ENCODE measurements at regions not wholly inside any gene's neighbourhood (a gene's known extent, or its start where the extent isn't known, plus 50 kb on each side); places are given as distances from the start of the nearest gene placed in this dataset.
"Not testable (repeated sequence)": the region's sequence is repeated elsewhere in the genome, so short reads cannot be mapped to it uniquely, and the experiment has no call there.

GRCh38 chr12:92062539-92063493, 82.8 kb downstream of the BTG1 start:
- no peak for DNase-seq (ENCODE audit: low spot score)

DNA sequence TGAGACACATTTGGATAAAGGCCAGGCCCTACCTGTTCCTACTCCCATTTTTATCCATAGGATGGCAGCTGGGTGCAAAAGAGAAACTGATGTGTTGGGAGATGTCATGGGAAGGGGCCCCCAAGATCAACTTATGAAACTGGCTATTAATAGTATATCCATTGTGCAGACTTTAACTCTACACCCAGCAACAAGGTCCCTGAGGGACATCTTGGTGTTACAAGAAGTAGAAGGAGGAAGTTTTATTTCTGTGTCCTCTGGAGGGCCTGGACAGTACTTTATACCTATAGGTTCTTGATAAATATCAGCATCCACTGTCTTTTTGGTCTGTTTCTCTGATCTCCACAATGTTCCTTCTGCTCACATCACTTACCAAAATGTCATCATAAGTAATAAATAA, 84.6 kb downstream of the BTG1 start:
- no peak for DNase-seq (ENCODE audit: low spot score)

GRCh38 chr12:92059960-92060359, 85.7 kb downstream of the BTG1 start:
- no peak for DNase-seq (ENCODE audit: low spot score)

GRCh38 chr12:92058664-92059063, 87.0 kb downstream of the BTG1 start:
- DNase-seq (ENCODE audit: low spot score): no peak

DNA sequence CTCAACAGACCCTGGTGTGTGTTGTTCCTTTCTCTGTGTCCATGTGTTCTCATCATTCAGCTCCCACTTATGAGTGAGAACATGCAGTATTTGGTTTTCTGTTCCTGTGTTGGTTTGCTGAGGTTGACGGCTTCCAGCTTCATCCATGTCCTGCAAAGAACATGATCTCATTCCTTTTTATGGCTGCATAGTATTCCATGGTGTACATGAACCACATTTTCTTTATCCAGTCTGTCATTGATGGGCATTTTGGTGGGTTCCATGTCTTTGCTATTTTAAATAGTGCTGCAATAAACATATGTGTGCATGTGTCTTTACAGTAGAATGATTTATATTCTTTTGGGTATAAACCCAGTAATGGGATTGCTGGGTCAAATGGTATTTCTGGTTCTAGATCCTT, 88.9 kb downstream of the BTG1 start:
- not testable (repeated sequence) for DNase-seq (ENCODE audit: low spot score)

GRCh38 chr12:92056290-92056689, 89.4 kb downstream of the BTG1 start:
- no peak for DNase-seq (ENCODE audit: low spot score)

DNA sequence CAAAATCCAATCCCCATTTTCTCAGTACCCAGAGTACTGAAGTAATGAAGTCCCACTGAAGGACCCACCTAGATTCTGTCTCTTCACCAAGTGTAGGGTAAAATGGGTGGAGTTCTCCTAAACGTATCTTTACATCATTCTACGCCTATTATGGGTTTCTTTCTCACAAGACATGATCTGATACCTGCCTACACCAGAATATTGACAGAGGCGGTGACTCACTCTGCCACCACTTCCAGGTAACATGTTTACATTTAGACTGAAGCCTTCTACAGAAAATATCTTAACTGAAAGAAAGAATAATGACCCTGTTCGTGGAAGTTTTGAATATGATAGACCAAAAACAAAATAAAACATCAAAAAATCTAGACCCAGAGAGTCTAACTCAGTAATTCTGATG, 89.8 kb downstream of the BTG1 start:
- no peak for DNase-seq (ENCODE audit: low spot score)

DNA sequence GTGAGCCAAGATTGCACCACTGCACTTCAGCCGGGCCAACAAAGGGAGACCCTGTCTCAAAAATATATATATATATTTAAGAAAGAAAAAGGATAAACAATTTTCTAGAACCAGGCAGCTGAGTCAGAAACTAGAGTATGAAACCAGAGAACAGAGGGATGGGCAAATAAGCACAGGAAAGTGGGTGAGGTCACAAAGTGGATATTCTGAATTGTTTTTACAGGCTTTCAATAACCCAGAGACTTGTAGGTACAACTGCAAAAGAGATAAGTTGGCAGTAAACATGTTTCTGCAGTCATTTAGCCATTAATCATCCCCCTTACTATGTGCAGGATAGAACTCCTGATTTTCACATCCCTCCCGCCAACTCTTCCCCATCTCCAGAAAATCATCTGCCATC, 94.2 kb downstream of the BTG1 start:
- DNase-seq (ENCODE audit: low spot score): no peak

DNA sequence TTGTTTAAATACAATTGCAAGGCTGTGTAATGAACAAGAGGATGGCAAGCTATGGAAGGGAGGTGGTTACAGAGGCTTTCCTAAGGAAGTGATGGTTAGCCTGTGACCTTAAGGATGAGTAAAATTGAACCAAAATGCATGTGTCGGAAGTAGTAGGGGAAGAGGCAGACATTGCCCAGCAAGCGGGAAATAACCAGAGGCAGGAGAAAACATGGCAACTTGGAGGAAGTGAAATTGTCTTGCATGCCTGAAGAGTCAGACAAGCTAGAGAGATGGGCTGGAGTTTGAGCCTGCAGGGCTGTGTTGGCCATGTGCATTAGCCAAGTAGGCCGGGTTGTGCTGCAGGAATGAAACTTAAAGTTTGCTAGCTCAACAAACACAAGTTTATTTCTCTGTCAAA, 96.2 kb downstream of the BTG1 start:
- DNase-seq (ENCODE audit: low spot score): no peak

GRCh38 chr12:92047393-92047826, 98.2 kb downstream of the BTG1 start:
- no peak for DNase-seq (ENCODE audit: low spot score)

- no peak for DNase-seq (ENCODE audit: low spot score)
Measured at GRCh38 chr12:92046557-92047392, 98.9 kb downstream of the BTG1 start.

DNA sequence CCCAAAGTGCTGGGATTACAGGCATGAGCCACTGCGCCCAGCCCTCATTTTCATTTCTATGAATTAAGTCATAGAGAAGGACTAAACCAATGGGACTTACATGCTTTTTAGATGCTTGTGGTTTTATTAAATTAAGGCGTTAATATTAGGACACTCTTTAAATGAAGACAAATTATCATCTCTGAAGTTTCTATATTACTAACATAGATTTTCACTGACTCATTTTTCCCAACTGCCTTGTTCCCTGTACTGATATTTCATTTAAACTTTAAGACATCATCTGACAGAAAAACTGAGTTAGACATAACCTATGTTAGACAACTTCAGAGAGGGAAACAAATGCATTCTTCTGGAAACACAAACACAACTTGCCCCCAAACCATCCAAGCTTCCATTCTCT, 99.8 kb downstream of the BTG1 start:
- no peak for DNase-seq (ENCODE audit: low spot score)

GRCh38 chr12:92044435-92044834, 101.2 kb downstream of the BTG1 start:
- DNase-seq (ENCODE audit: low spot score): no peak

GRCh38 chr12:92042791-92043531, 102.7 kb downstream of the BTG1 start:
- no peak for DNase-seq (ENCODE audit: low spot score)

DNA sequence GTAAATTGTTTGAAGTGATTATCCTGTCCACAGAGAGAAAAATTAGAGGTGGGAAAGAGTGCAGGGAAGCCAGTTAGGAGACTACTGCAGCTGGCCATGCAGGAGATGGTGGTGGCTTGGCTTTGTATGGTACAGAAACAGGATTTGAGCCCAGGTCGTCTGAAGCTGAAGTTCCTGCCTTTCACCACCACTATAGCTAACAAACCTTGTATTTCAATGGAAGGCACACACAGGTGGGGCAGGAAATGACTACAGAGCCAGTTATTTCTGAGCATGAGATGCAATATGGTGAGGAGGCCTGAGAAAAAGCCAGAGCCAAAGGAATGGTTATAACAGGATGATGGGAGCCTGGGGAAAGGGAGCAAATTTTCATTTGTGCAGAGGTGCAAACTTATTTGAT, 103.9 kb downstream of the BTG1 start:
- no peak for DNase-seq (ENCODE audit: low spot score)

- DNase-seq (ENCODE audit: low spot score): no peak
Measured at GRCh38 chr12:92039046-92039445, 106.6 kb downstream of the BTG1 start.

- DNase-seq (ENCODE audit: low spot score): no peak
Measured at GRCh38 chr12:92038476-92038875, 107.2 kb downstream of the BTG1 start.

- DNase-seq (ENCODE audit: low spot score): no peak
Measured at GRCh38 chr12:92036771-92037453, 108.7 kb downstream of the BTG1 start.

- no peak for DNase-seq (ENCODE audit: low spot score)
Measured at GRCh38 chr12:92036061-92036620, 109.5 kb downstream of the BTG1 start.

DNA sequence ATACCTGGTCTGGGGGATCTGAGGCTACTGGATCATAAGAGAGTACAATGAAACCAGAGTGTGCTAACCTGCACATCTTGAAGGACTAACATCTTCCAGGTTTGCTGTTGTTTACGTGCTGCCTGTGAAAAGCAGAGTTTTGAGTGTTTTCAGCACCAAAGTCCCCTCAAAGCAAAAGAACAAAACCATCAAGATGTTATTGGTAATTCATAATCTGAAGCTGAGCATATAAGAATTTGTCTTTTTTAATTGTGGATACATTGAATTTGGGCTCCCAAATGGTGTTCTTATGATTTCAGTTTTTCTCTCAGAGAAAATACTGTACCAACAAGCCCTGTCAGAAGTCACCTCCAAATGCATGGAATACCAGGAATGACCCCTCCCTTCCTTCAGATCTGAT, 110.2 kb downstream of the BTG1 start:
- DNase-seq (ENCODE audit: low spot score): no peak

Measured in mesenteric fat pad (tissue), 1 donor.